ENCODE measurements at regions not wholly inside any gene's neighbourhood (a gene's known extent, or its start where the extent isn't known, plus 50 kb on each side); places are given as distances from the start of the nearest gene placed in this dataset.

DNA sequence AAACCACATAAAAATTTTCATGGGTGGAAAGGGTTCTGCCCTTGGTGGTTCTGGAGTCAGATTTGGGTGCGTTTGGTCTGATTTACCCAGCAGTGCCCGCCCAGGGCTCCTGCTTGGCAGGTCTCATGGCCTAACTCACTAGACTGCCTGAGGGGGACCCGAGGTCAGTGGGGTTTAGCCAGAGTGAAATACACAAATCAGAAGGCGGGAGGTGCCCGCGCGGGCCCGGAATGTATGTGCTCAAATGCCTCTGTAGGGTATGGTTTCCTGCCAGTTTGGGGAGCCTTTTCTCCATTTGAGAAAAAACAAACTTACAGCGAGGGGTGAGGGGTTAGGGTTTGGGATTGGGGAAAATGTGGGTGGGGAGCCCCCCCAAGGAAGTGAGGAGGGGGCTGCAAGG lies 70.9 kb upstream of the POLG start:
- TF ChIP-seq POLR2A (IDR thresholded peaks at IDR 0.05; ENCODE audit: low read depth, low read length) = no peak
- no peak for FAIRE-seq
- no peak for DNase-seq (ENCODE audit: insufficient read length, low spot score)

DNA sequence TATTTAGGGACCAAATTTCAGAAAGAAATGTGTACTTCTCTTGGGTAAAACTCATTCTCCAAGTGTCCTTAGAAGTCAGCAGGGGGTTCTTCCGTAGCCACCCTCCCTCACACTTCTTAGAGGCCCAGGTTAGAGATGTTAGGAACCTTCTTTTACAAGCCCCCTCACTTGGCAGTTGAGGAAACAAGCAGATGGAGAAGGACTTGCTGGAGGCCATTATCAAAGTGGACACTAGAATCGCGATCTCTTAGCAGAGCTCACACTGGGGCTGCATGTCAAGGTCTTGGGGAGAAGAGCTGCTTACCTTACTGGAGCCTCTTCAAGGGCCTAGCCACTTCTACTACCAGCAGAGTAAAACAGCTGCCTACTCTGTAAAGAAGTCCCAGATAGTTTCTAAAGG lies 69.4 kb upstream of the POLG start:
- DNase-seq (ENCODE audit: insufficient read length, low spot score) = no peak
- no peak for FAIRE-seq
- TF ChIP-seq POLR2A (IDR thresholded peaks at IDR 0.05; ENCODE audit: low read depth, low read length) = no peak

DNA sequence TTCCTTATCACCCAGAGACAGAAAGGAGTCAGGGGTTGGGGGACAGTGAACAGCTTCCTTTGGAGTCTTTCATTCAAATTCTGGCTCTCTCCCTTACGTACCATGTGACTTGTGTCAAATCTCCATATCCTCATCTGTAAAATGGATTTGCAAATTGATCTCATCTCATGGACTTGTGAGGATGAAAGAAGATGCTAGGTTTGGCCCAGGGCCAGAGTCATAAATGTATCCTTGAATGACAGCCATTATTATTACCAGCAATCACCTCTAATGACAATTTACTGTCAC lies 67.8 kb upstream of the POLG start:
- FAIRE-seq (no peak), DNase-seq (ENCODE audit: insufficient read length, low spot score) (no peak)
- TF ChIP-seq POLR2A (IDR thresholded peaks at IDR 0.05; ENCODE audit: low read depth, low read length) = no peak

DNA sequence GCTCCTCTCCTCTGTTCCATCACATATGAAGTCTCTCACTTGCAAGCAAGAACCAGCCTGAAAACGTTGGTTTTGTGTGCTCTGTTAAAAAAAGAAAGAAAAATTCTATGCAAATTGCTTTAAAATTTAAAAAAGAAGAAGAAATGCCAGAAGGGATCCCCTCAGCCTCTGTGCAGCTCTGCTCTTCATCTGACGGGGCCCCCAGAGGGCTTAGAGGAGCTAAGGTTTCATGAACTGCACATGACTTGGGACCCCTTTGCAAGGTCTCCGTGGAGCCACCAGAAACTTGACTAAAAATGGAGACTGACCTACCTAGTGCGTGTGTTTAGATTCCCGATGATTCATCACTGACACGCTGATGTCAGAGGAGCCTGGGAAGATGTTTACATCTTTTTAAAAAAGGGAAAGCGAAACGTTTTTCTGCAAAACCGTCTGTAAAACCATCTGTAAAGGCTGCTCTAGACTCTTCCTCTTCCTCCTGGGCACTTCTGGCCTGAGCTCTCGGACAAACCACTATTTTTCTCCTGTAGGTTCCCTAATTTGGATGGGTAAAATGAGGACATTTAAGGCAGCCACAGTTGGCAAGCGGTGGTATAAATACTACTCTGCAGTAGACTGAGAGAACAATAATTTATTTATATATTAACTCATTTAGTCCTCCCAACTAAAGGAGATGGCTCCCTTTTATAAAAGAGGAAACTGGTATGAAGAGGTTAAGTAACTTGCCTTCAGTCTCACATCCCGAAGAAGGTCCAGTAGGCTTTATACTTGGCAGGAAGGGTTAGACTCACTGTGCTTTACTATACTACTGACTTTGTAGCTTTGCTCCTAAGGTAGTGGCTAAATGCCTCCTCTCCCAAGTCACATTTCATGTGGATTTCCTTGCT lies 67.2 kb upstream of the POLG start:
- no peak for TF ChIP-seq POLR2A (IDR thresholded peaks at IDR 0.05; ENCODE audit: low read depth, low read length)

DNA sequence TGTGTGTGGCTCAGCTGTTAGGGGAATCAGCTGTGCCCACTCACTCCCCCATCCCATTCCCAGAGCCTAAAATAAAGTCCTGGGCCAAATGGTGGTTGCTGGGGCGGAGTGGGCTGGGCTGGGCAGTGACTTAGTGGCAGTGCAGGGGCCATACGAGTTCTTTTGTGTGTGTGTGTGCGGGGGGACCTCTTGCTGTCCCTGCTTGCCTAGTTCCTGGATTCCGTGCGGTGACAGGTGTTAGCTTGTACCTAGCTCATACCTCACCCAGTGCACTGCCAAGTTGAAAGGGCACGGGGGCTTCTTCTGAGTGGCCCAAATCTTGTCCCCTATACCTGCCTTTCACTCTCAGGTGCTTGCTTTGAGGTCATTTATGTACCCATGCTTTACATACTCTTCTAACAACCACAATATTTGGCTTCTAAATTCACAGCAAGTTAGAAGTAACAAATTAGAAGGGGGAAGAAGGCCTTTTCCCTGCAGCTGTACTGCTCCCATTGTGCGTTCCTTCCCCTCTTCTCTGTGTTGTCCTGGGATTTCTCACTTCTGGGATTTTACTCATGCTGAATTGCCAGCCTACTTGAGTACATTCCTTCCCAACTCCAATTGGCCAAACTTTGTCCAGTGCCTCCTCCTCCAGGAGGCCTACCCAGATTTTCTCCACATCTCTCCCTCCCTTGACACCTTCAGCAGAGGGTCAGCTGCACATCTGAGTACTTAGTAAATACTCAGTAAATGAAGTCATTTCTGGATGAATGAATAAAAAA lies 66.3 kb upstream of the POLG start:
- FAIRE-seq (no peak), DNase-seq (ENCODE audit: insufficient read length, low spot score) (no peak)
- TF ChIP-seq POLR2A (IDR thresholded peaks at IDR 0.05; ENCODE audit: low read depth, low read length) = no peak

More for the DNA sequence above, 67.2 kb upstream of the POLG start:
- FAIRE-seq (no peak), DNase-seq (ENCODE audit: insufficient read length, low spot score) (peak; percentile 51)

DNA sequence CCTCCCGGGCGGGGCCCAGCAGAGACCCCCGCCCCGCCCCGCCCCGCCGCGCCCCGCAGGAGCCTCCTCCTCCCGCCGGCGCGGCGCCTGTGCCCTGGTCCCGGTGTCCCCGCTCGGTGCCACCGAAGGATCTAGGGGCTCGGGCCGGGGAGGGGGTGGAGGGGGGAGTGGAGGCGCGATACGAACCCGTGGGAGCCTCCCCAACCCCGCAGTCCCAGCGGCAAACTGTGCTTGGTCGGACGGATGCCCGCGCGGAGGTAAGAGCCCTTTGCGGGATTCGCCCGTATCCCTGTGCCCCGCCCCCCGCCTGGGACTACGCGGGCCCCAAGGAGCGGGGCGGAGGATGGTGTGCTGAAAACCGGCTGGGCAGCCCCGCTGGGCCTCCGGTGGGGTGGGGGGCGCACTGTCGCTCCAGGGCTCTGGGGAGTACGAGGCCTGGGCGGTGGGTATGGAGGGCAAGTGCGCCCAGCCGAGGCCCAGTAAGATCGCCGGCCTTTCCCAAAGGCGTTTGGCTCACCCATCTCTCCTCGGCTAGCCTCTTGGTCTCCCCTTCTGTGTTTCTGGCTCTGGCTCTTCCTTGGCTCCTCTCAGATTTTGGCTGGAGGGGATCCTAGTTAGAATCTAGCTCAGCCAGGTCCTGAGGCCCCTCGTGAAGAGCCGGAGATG lies 65.6 kb upstream of the POLG start:
- TF ChIP-seq POLR2A (IDR thresholded peaks at IDR 0.05; ENCODE audit: low read depth, low read length) = no peak
- DNase-seq (ENCODE audit: insufficient read length, low spot score) (no peak), FAIRE-seq (no peak)

DNA sequence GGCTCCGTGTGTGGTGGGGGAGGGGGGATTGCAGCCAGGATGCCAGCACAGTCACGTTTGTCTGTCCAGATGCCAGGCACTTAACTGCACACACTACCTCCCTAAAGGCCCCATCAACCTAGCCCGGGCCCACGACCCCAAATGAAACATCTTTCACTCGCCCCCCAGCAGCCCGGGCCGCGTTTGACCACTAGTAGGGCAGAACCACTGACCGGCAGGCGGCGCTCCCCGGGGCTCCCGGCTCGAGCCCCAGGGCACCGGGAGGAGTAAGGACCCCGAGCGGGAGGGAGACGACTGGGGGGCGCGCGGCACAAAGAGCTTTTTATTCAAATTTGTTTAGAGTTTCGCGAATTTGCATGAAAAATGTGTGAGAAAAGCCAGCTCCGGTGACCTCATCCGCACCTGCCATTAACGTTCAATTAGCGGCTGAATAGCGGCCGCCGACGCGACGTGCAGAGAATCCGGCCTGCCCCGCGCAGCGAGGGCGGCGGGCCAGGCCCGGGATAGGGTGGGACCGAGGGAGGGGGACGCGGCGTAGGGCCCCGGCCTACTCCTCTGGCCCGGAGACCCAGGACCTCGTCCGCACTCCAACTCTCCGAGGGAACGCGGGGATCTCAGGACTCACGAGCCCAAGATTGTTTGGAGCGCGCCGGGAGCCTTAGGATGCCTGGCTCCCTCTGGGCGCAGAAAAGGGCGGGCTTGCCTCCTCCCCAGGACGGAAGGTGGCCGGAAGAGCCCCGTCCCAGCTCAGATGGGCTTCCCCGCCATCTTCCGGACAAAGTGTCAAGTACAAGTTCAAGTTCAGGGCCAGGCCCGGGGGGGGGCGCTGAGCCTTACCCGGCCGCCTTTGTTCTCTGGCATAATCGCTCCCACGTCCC lies 64.9 kb upstream of the POLG start:
- no peak for DNase-seq (ENCODE audit: insufficient read length, low spot score)
- TF ChIP-seq POLR2A (IDR thresholded peaks at IDR 0.05; ENCODE audit: low read depth, low read length) = no peak
- no peak for FAIRE-seq

DNA sequence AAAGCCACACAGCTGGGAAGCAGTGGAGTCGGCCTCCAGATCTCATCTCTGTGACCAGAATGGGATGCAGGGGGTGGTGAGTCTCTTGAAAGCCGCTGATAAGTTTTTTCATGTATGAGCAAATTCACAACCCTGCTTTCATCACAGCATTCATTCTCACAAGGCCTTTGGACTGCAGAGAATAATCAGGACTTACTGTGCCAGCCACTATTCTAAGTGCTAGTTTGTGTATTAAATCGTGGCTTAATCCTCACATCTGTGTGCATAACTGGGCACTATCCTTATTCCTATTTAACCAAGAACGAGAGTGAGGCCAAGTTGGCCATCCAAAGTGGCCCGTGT lies 64.2 kb upstream of the POLG start:
- TF ChIP-seq POLR2A (IDR thresholded peaks at IDR 0.05; ENCODE audit: low read depth, low read length) = no peak
- no peak for DNase-seq (ENCODE audit: insufficient read length, low spot score)
- no peak for FAIRE-seq

DNA sequence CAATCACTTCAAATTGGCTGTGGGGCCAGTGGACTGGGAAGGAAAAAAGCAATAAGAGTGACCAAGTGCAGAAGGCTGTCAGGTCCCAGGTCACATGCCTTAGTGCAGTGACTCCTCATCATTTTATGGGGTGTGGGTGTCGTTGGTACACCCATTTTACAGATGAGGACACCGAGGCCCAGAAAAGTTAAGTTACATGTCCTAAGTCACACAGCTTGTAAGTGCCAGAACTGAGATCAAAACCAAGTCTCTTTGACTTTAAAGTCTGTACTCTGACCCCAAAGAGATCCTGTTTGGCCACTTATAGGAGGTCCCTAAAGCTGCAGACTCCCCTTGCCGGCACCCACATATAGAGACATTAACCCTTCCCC lies 63.0 kb upstream of the POLG start:
- no peak for TF ChIP-seq POLR2A (IDR thresholded peaks at IDR 0.05; ENCODE audit: low read depth, low read length)
- FAIRE-seq (no peak), DNase-seq (ENCODE audit: insufficient read length, low spot score) (no peak)

DNA sequence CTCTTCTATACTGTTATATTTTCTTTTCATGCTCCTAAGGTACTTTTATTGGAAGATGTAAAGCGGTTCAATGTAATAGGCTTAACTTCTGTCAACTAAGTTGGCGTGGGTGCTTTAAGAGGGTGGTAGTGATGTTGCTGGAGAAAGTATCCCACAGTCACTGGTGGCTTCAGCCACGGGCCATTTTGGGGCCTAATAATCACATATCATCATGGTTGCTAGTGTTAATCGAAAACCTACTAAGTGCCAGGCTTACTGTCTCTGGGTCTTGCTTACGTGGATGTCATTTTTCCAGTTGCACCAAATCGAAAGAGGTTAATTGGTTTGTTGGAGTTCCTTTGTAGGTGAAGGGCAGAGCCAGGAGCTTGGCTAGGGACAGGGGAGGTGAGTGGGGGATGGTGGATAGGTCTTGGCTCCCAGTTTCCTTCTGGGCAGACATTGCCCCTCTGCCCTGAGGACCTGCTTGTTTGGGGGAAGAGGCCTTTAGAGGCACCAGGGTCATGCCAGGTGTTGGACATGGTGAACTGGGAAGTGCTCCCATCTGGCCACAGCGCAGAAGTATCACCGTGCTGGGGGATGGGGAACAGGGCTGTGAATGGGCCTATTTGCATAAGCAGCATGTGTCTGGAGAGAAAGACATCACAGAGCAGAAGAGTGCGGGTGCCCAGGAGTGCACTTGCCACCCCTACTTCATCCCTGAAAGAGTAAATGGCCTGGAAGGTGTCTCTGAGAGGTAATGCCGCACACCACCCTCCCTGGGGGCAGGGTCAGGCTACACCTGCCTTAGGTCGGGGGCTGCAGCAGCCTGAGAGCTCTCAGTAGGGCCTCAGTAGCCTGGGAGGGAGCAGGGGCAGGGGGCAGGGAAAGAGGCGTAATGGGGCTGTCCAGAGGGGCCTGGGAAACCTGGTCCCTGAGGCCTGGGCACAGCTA lies 62.4 kb upstream of the POLG start:
- FAIRE-seq (no peak), DNase-seq (ENCODE audit: insufficient read length, low spot score) (no peak)
- no peak for TF ChIP-seq POLR2A (IDR thresholded peaks at IDR 0.05; ENCODE audit: low read depth, low read length)

DNA sequence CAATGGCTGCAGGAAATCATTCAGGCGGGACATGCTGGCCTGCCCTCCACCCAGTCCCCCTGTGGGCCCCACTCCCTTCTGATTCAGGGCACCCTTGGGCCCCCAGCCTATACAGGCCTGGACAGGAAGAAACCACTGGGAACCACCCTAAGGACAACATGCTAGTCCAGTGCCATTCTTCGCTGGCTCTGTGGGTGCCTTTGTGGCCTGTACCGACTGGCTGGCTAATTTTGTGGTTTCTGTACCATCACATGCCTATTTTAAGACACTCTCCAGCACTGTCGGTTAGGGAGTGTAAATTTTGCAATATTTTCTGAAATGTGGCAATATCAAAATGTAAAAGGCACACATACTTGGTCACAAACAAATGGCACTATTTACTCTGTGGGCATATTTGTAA lies 61.4 kb upstream of the POLG start:
- no peak for TF ChIP-seq POLR2A (IDR thresholded peaks at IDR 0.05; ENCODE audit: low read depth, low read length)
- no peak for DNase-seq (ENCODE audit: insufficient read length, low spot score)
- no peak for FAIRE-seq

DNA sequence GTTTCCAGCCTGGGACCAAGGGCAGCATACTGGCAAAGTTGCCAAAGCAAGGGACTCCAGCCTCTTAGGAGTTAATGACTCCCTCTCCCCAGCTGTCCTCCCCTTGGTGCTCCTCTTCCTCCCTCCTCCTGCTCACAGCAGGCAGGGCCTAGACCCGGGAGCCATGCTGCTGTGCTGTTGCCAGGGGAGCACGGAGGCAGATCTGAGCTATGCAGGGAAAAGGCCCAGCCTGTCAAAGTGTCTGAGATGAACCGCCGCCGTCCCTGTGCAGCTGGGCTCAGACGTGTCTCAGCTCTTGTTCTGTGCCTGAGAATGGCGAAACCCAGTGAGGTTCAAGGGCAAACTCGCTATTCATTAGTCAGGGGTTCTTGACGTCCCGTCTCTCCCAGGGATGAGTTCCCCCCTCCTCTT lies 60.8 kb upstream of the POLG start:
- no peak for DNase-seq (ENCODE audit: insufficient read length, low spot score)
- FAIRE-seq = no peak
- TF ChIP-seq POLR2A (IDR thresholded peaks at IDR 0.05; ENCODE audit: low read depth, low read length) = no peak

DNA sequence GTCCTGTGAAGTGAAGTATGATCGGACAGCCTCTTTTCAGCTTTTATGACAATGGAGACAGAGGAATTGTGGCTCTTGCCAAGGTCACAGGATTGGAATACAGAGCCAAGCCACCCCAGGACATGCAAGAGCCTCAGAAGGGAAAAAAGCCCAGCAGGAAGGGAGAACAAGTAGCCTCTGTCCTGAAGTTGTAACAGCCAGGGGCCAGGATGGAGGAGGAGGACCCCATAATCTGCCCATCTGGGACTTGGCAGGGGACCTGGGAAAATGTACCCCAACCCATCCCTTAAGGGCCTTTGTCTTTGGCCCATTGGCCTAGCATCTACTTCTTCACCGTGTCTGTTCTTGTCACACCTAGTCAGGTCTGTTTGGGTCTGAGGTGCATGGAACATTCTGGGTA lies 60.4 kb upstream of the POLG start:
- no peak for DNase-seq (ENCODE audit: insufficient read length, low spot score)
- FAIRE-seq = no peak
- TF ChIP-seq POLR2A (IDR thresholded peaks at IDR 0.05; ENCODE audit: low read depth, low read length) = no peak
